ENCODE measurements at regions not wholly inside any gene's neighbourhood (a gene's known extent, or its start where the extent isn't known, plus 50 kb on each side); places are given as distances from the start of the nearest gene placed in this dataset.

DNA sequence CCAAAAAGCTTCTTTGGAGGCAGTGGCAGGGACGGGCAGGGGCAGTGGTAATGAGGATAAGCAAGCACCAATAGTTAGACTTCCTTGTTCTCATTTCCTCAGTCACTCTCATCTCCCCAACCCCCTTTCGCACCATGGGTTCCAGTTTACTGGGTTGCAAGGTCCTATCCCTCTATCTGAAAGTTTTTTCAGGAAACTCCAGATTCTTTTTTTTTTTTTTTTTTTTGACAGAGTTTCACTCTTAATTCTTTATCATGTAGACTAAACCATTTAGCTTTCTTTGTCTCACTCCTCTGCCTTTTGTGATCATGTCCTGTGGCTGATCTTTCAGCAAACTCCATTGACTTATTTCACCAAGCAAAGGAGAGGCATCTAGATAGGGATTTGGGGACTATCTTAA, 51.4 kb upstream of the GMDS start:
- TF ChIP-seq, protein P1, sequence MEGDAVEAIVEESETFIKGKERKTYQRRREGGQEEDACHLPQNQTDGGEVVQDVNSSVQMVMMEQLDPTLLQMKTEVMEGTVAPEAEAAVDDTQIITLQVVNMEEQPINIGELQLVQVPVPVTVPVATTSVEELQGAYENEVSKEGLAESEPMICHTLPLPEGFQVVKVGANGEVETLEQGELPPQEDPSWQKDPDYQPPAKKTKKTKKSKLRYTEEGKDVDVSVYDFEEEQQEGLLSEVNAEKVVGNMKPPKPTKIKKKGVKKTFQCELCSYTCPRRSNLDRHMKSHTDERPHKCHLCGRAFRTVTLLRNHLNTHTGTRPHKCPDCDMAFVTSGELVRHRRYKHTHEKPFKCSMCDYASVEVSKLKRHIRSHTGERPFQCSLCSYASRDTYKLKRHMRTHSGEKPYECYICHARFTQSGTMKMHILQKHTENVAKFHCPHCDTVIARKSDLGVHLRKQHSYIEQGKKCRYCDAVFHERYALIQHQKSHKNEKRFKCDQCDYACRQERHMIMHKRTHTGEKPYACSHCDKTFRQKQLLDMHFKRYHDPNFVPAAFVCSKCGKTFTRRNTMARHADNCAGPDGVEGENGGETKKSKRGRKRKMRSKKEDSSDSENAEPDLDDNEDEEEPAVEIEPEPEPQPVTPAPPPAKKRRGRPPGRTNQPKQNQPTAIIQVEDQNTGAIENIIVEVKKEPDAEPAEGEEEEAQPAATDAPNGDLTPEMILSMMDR (IDR thresholded peaks at IDR 0.05; ENCODE audit: extremely low read depth, insufficient read depth, missing control alignments): no peak
- no peak for DNase-seq (ENCODE audit: low spot score)
- in situ Hi-C loops (cut with MboI; ENCODE audit: low pct_unique_long_range_greater_than_20kb, low sequenced_read_pairs, unreplicated experiment): no loop called here
